ENCODE measurements at regions not wholly inside any gene's neighbourhood (a gene's known extent, or its start where the extent isn't known, plus 50 kb on each side); places are given as distances from the start of the nearest gene placed in this dataset.

DNA sequence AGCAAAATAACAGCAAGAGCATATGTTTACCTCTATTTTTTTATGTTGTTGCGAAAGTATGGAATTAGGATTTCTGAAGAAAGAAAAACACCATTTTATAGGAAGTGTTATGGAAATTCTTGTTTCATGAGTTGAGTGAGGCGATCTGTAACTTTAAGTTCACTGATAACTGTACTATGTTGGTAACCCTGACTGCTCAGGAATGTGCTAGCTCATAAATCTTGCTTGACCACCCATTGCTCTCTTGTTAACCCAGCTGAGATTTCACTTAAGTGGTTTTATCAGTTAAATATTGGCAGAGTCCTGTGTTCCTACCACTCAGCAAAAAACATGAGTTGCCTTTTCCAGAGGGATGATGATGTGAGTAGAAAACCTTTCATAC is 91.1 kb upstream of the STARD4 start:
- Histone ChIP-seq H3K4me3 (ENCODE audit: low read depth, low read length) (no peak overlapping the region), H3K36me3 (ENCODE audit: control insufficient read depth, insufficient read depth, low read length) (no peaks in the 10 kb centered on the region), H3K27me3 (ENCODE audit: control insufficient read depth, insufficient read depth, low read length) (no peaks in the 10 kb centered on the region)
- TF ChIP-seq, protein P1, sequence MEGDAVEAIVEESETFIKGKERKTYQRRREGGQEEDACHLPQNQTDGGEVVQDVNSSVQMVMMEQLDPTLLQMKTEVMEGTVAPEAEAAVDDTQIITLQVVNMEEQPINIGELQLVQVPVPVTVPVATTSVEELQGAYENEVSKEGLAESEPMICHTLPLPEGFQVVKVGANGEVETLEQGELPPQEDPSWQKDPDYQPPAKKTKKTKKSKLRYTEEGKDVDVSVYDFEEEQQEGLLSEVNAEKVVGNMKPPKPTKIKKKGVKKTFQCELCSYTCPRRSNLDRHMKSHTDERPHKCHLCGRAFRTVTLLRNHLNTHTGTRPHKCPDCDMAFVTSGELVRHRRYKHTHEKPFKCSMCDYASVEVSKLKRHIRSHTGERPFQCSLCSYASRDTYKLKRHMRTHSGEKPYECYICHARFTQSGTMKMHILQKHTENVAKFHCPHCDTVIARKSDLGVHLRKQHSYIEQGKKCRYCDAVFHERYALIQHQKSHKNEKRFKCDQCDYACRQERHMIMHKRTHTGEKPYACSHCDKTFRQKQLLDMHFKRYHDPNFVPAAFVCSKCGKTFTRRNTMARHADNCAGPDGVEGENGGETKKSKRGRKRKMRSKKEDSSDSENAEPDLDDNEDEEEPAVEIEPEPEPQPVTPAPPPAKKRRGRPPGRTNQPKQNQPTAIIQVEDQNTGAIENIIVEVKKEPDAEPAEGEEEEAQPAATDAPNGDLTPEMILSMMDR (IDR thresholded peaks at IDR 0.05; ENCODE audit: insufficient read depth, low read length, poor library complexity, severe bottlenecking) = no peak
- peak; percentile 98 for DNase-seq (ENCODE audit: low read depth)

DNA sequence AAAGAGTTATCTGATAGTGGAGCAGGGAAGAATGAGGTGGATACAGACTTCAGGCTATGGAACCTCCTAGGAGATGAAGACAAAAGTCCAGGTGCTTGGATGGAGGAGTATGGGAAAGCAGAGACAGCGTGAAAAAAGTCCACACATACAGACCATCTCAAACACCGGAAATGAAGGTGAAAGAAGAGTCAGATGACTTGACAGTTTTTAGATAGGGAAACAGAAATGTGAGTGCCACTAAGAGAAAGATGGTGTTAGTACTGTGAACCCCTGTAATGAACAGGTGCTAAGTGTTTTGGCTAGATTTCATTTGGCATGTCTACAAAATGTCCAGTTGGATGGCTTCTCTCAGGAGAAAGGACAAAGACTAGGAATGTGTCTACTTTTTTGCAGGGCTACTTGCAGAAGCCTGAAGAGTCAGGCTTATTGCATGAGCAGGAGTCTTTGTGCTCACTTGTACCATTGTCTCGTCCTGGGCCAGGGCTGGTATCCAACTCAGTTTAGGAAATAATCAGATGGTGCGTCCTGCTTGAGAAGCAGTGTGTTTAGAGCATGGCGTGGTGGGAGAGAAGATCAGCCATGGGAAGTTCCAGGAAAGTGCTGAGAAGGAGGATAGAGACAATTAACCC is 90.6 kb upstream of the STARD4 start:
- Histone ChIP-seq H3K4me3 (ENCODE audit: low read depth, low read length) (no peak overlapping the region), H3K36me3 (ENCODE audit: control insufficient read depth, insufficient read depth, low read length) (no peaks in the 10 kb centered on the region), H3K27me3 (ENCODE audit: control insufficient read depth, insufficient read depth, low read length) (no peaks in the 10 kb centered on the region)
- TF ChIP-seq, protein P1 (IDR thresholded peaks at IDR 0.05; ENCODE audit: insufficient read depth, low read length, poor library complexity, severe bottlenecking) = no peak
- peak; percentile 59 for DNase-seq (ENCODE audit: low read depth)

DNA sequence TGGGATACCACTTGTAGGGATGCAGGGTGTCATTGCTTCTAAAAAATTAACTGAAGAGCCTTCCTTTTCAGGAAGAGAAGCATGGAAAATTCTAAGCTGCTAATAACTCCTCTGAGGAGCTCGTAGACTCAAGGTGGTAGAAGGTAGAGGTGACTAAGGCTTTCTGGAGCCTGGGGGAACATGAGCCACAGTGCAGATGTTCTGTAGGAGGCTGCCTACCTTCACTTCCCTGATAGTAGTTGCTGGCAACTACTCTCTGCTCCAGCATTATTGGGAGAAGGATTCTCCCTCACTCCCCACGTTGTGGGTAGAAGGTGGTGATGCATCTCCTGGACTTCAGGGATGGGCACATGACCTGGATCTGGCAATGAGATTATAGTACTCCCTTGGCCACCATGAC is 86.7 kb upstream of the STARD4 start:
- TF ChIP-seq, protein P1 (IDR thresholded peaks at IDR 0.05; ENCODE audit: insufficient read depth, low read length, poor library complexity, severe bottlenecking) = no peak
- DNase-seq (ENCODE audit: low read depth) = no peak
- Histone ChIP-seq H3K36me3 (ENCODE audit: control insufficient read depth, insufficient read depth, low read length) (no peaks in the 10 kb centered on the region), H3K27me3 (ENCODE audit: control insufficient read depth, insufficient read depth, low read length) (no peaks in the 10 kb centered on the region), H3K4me3 (ENCODE audit: low read depth, low read length) (no peak overlapping the region)

DNA sequence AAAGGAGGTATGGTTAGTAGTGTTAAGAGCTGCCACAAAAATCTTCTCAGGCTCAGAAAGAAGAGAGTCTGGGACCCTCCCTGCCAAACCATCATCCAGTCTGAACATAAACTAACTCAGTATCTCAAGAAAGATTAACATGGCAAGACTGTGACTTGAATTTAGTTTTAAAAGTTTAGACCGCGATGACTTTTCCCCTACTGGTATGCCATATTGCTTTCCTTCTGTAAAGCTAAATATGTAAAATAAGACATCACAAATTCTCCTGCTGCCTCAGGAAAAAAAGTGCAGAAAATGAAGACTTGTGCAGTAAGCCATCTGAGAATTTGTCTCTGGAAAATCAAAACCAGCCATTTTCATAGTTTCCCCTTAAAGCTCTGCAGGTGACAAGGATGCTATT is 85.2 kb upstream of the STARD4 start:
- TF ChIP-seq, protein P1 (IDR thresholded peaks at IDR 0.05; ENCODE audit: insufficient read depth, low read length, poor library complexity, severe bottlenecking) = no peak
- no peak for DNase-seq (ENCODE audit: low read depth)
- Histone ChIP-seq H3K4me3 (ENCODE audit: low read depth, low read length) (no peak overlapping the region), H3K27me3 (ENCODE audit: control insufficient read depth, insufficient read depth, low read length) (no peaks in the 10 kb centered on the region), H3K36me3 (ENCODE audit: control insufficient read depth, insufficient read depth, low read length) (no peaks in the 10 kb centered on the region)

DNA sequence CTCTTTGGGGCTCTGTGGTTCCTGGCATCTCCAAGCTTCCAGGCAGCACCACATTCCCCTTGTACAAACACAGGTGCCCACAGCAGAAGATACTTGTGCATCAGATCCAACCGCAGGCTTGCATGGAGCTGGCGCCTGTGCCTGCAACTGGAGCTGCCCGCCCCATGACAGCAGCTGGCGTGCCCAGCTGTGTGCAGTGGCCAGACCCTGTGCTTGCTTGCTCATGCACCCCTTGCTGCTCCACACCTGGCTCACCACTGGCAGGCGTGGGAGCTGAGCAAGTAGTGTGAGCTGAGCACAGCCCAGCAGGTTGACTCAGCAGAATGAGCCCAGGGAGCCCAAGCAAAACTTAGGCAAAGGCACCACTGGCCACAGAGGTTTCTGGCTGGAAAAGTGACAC is 84.4 kb upstream of the STARD4 start:
- Histone ChIP-seq H3K27me3 (ENCODE audit: control insufficient read depth, insufficient read depth, low read length) (no peaks in the 10 kb centered on the region), H3K36me3 (ENCODE audit: control insufficient read depth, insufficient read depth, low read length) (no peaks in the 10 kb centered on the region), H3K4me3 (ENCODE audit: low read depth, low read length) (no peak overlapping the region)
- DNase-seq (ENCODE audit: low read depth) = no peak
- TF ChIP-seq, protein P1 (IDR thresholded peaks at IDR 0.05; ENCODE audit: insufficient read depth, low read length, poor library complexity, severe bottlenecking) = no peak

DNA sequence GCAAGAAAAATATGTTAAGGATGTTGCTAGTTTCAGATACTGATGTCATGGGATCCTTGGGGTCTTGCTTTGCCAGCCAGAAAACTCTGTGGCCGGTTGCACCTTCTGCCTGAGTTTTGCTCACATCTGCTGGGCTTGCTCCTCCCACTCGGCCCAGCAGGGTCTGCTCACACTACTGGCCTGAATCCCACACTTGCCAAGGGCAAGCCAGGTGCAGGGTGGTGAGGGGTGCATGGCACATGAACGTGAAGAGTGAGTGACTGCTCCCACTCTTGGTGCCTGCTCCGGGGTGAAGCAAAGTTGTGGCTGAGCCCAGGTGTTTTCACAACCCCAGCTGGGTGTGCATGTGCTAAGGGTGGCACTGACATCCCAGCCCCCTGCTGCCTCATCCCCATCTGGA is 83.1 kb upstream of the STARD4 start:
- no peak for DNase-seq (ENCODE audit: low read depth)
- TF ChIP-seq, protein P1 (IDR thresholded peaks at IDR 0.05; ENCODE audit: insufficient read depth, low read length, poor library complexity, severe bottlenecking) = no peak
- Histone ChIP-seq H3K4me3 (ENCODE audit: low read depth, low read length) (no peak overlapping the region), H3K27me3 (ENCODE audit: control insufficient read depth, insufficient read depth, low read length) (no peaks in the 10 kb centered on the region), H3K36me3 (ENCODE audit: control insufficient read depth, insufficient read depth, low read length) (no peaks in the 10 kb centered on the region)

All from kidney epithelial cell (primary cell).